WERI-Rb-1 (cell line): ENCODE measurements at regions not wholly inside any gene's neighbourhood (a gene's known extent, or its start where the extent isn't known, plus 50 kb on each side); places are given as distances from the start of the nearest gene placed in this dataset.

Source experiments
- DNase-seq: peaks from one replicate; pipeline ENCODE4 v3.0.0-alpha.2; 2020
- H3K27ac ChIP-seq: fragments of 250-450 bp; sonication (Bioruptor Pico); 2 replicates; pipeline ENCODE4 v1.5.1; 2020; ENCODE audit warnings: mild to moderate bottlenecking, moderate library complexity
- H3K27me3 ChIP-seq: fragments of 250-450 bp; sonication (Bioruptor Pico); 2 replicates; pipeline ENCODE4 v1.5.1; 2021; ENCODE audit warnings: mild to moderate bottlenecking, low read depth, moderate library complexity; ENCODE audit not compliant: insufficient read depth, severe bottlenecking
- H3K36me3 ChIP-seq: fragments of 250-450 bp; sonication (Bioruptor Pico); 2 replicates; pipeline ENCODE4 v1.5.1; 2020; ENCODE audit warnings: mild to moderate bottlenecking, moderate library complexity
- H3K4me3 ChIP-seq: 2 replicates; pipeline ENCODE4 v1.5.1; 2011; ENCODE audit warnings: low read depth, mild to moderate bottlenecking, control low read depth, low read length
- H3K9me3 ChIP-seq: fragments of 250-450 bp; sonication (Bioruptor Pico); 2 replicates; pipeline ENCODE4 v1.5.1; 2021; ENCODE audit warnings: mild to moderate bottlenecking, moderate library complexity; ENCODE audit not compliant: severe bottlenecking
- CTCF ChIP-seq: IDR thresholded peaks from 2 replicates; pipeline ENCODE4 v1.5.1; 2011; ENCODE audit warnings: low read depth, mild to moderate bottlenecking, control low read depth, inconsistent platforms, low read length

- H3K27me3 ChIP-seq = no peaks in the 10 kb centered on the region
- DNase-seq = no peak
- H3K27ac ChIP-seq = no peak overlapping the region
- no peaks in the 10 kb centered on the region for H3K9me3 ChIP-seq
- H3K4me3 ChIP-seq = no peak overlapping the region
- no peaks in the 10 kb centered on the region for H3K36me3 ChIP-seq
- TF ChIP-seq CTCF = no peak
Observed at GRCh38 chr3:72123908-72124441, 339.0 kb upstream of the PROK2 start.

- no peak for TF ChIP-seq CTCF
- no peak for DNase-seq
- Histone ChIP-seq H3K9me3 (no peaks in the 10 kb centered on the region), H3K27ac (no peak overlapping the region), H3K27me3 (no peaks in the 10 kb centered on the region), H3K36me3 (no peaks in the 10 kb centered on the region), H3K4me3 (no peak overlapping the region)
Observed at GRCh38 chr3:72120806-72121778, 336.1 kb upstream of the PROK2 start.

GRCh38 chr3:72120039-72120438 is 335.1 kb upstream of the PROK2 start:
- Histone ChIP-seq H3K27ac (no peak overlapping the region), H3K27me3 (no peaks in the 10 kb centered on the region), H3K36me3 (no peaks in the 10 kb centered on the region), H3K4me3 (no peak overlapping the region), H3K9me3 (no peaks in the 10 kb centered on the region)
- no peak for DNase-seq
- no peak for TF ChIP-seq CTCF

GRCh38 chr3:72118628-72119027 is 333.7 kb upstream of the PROK2 start:
- Histone ChIP-seq H3K36me3 (no peaks in the 10 kb centered on the region), H3K27ac (no peak overlapping the region), H3K27me3 (no peaks in the 10 kb centered on the region), H3K4me3 (no peak overlapping the region), H3K9me3 (no peaks in the 10 kb centered on the region)
- DNase-seq = no peak
- no peak for TF ChIP-seq CTCF

- H3K27me3 ChIP-seq = no peaks in the 10 kb centered on the region
Observed at GRCh38 chr3:72116226-72116625, 331.3 kb upstream of the PROK2 start.

More at GRCh38 chr3:72116226-72116625, 331.3 kb upstream of the PROK2 start:
- DNase-seq = no peak
- no peak for TF ChIP-seq CTCF
- no peak overlapping the region for H3K4me3 ChIP-seq
- H3K9me3 ChIP-seq = no peaks in the 10 kb centered on the region
- H3K27ac ChIP-seq = no peak overlapping the region
- no peaks in the 10 kb centered on the region for H3K36me3 ChIP-seq
